Peyer's patch (tissue), 4 donors: ENCODE measurements at regions not wholly inside any gene's neighbourhood (a gene's known extent, or its start where the extent isn't known, plus 50 kb on each side); places are given as distances from the start of the nearest gene placed in this dataset.

ENCODE experiments used
- DNase-seq, 3 donors: peaks; one replicate each; pipeline ENCODE4 v3.0.0-alpha.2; 2017 to 2019
- H3K27ac ChIP-seq, 4 donors: fragments of 200-600 bp; sonication (generic); one replicate each; pipeline ENCODE4 v1.5.1; 2016 to 2019
- H3K27me3 ChIP-seq, 2 donors: fragments of 200-600 bp; sonication (generic); one replicate each; pipeline ENCODE4 v1.5.1; 2019
- H3K36me3 ChIP-seq, 3 donors: fragments of 200-600 bp; sonication (generic); one replicate each; pipeline ENCODE4 v1.5.1; 2016 to 2019
- H3K4me1 ChIP-seq, 4 donors: fragments of 200-600 bp; sonication (generic); one replicate each; pipeline ENCODE4 v1.5.1; 2016 to 2019
- H3K4me3 ChIP-seq, 4 donors: fragments of 200-600 bp; sonication (generic); 1 replicate in 3 of 4; 2 replicates in 1 of 4; pipeline ENCODE4 v1.5.1; 2016 to 2019; ENCODE audit warnings: mild to moderate bottlenecking in 1 of 4
- H3K9me3 ChIP-seq, 4 donors: fragments of 200-600 bp; sonication (generic); one replicate each; pipeline ENCODE4 v1.5.1; 2016 to 2019; ENCODE audit warnings: mild to moderate bottlenecking in 1 of 4
- POLR2A ChIP-seq, 2 donors: fragments of 450-650 bp; IDR thresholded peaks; one replicate each; pipeline ENCODE4 v1.5.1; 2017; ENCODE audit warnings: antibody characterized with exemption in 2 of 2, mild to moderate bottlenecking in 2 of 2, moderate library complexity in 2 of 2
- TF ChIP-seq, protein P1 (sequence below), 6 experiments: fragments of 450-650 bp in 4 of 6; fragments of 200-600 bp in 2 of 6; sonication (generic) in 1 of 6; IDR thresholded peaks; one replicate each; pipeline ENCODE4 v1.5.1; 2017 to 2019; ENCODE audit warnings: antibody characterized with exemption in 6 of 6, mild to moderate bottlenecking in 3 of 6, moderate library complexity in 1 of 6

DNA sequence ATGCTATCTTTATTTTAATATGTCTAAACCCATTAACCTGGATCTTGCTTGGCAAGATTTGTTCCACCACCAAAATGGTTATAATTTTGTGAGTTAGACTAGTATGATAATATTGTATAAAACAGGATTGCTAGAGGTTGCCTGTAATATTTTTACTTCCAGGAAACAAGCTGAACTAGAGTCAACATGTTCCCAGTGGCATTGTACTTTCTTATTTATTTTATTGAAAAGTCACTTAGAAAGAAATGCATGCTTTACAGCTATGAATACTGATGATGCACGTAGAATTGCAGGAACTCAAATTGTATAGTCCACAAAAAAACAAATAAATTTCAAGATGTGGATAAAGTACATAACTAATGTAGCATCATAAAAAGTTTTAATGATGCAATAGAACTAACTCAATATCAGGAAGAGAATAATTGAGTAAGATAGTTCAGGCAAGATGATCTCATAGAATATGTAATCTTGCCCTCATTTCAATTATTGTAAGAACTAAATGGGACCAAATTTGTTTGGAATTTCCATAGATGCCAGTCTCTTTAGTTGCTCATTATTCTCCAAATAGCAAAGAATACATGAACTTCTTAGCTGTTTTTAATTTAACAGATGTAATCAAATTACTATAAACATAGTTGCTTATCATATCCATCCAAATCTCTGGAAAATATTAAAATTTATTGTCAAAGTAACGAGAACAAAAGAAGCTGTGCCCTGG, 451.8 kb downstream of the COL12A1 start:
- H3K4me3 ChIP-seq, result no peak overlapping the region
- no peak overlapping the region for H3K27ac ChIP-seq
- H3K9me3 ChIP-seq, result no peaks in the 10 kb centered on the region
- no peaks in the 10 kb centered on the region for H3K36me3 ChIP-seq
- no peak for DNase-seq
- H3K4me1 ChIP-seq, result no peaks in the 10 kb centered on the region
- no peaks in the 10 kb centered on the region for H3K27me3 ChIP-seq
- TF ChIP-seq, protein P1, sequence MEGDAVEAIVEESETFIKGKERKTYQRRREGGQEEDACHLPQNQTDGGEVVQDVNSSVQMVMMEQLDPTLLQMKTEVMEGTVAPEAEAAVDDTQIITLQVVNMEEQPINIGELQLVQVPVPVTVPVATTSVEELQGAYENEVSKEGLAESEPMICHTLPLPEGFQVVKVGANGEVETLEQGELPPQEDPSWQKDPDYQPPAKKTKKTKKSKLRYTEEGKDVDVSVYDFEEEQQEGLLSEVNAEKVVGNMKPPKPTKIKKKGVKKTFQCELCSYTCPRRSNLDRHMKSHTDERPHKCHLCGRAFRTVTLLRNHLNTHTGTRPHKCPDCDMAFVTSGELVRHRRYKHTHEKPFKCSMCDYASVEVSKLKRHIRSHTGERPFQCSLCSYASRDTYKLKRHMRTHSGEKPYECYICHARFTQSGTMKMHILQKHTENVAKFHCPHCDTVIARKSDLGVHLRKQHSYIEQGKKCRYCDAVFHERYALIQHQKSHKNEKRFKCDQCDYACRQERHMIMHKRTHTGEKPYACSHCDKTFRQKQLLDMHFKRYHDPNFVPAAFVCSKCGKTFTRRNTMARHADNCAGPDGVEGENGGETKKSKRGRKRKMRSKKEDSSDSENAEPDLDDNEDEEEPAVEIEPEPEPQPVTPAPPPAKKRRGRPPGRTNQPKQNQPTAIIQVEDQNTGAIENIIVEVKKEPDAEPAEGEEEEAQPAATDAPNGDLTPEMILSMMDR (IDR thresholded peaks at IDR 0.05), result no peak
- no peak for TF ChIP-seq POLR2A (IDR thresholded peaks at IDR 0.05)

DNA sequence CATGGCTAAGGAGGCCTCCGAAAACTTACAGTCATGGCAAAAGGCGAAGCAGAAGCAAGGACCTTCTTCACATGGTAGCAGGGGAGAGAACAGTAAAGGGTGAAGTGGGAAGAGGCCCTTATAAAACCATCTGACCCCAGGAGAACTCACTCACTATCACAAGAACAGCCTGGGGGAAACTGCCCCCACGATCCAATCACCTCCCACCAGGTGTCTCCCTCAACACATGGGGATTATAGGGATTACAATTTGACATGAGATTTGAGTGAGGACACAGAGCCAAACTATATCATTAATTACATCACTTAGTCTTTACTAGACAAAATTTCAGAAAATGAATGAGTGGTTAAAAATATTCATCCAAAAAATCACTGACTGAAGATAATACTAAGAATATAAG, 453.6 kb downstream of the COL12A1 start:
- no peaks in the 10 kb centered on the region for H3K9me3 ChIP-seq
- no peaks in the 10 kb centered on the region for H3K4me1 ChIP-seq
- no peaks in the 10 kb centered on the region for H3K36me3 ChIP-seq
- H3K4me3 ChIP-seq, result no peak overlapping the region
- no peak for TF ChIP-seq POLR2A (IDR thresholded peaks at IDR 0.05)
- no peak for DNase-seq
- H3K27me3 ChIP-seq, result no peaks in the 10 kb centered on the region
- H3K27ac ChIP-seq, result no peak overlapping the region

DNA sequence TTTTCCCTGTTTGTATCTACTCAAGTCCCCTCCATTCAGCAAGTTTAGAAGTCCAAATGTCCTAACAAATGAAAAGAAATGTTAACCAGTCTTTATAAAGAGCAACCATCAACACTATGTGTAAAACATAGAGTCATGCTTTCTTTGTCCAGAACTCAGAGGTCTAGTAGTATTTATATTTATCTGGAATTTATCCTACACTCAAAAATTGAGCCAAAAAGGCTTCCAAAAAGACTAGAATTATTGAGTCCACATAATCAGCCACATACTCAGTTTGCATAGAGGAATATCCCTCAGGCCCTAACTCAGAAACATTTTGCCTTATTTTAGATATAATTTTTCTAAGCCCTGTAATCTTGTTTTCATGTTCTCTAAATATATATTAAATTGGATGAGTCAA, 455.0 kb downstream of the COL12A1 start:
- no peaks in the 10 kb centered on the region for H3K4me1 ChIP-seq
- TF ChIP-seq, protein P1 (IDR thresholded peaks at IDR 0.05), result no peak
- TF ChIP-seq POLR2A (IDR thresholded peaks at IDR 0.05), result no peak
- no peaks in the 10 kb centered on the region for H3K36me3 ChIP-seq
- no peak overlapping the region for H3K4me3 ChIP-seq
- no peaks in the 10 kb centered on the region for H3K9me3 ChIP-seq
- no peak for DNase-seq
- no peaks in the 10 kb centered on the region for H3K27me3 ChIP-seq
- no peak overlapping the region for H3K27ac ChIP-seq

DNA sequence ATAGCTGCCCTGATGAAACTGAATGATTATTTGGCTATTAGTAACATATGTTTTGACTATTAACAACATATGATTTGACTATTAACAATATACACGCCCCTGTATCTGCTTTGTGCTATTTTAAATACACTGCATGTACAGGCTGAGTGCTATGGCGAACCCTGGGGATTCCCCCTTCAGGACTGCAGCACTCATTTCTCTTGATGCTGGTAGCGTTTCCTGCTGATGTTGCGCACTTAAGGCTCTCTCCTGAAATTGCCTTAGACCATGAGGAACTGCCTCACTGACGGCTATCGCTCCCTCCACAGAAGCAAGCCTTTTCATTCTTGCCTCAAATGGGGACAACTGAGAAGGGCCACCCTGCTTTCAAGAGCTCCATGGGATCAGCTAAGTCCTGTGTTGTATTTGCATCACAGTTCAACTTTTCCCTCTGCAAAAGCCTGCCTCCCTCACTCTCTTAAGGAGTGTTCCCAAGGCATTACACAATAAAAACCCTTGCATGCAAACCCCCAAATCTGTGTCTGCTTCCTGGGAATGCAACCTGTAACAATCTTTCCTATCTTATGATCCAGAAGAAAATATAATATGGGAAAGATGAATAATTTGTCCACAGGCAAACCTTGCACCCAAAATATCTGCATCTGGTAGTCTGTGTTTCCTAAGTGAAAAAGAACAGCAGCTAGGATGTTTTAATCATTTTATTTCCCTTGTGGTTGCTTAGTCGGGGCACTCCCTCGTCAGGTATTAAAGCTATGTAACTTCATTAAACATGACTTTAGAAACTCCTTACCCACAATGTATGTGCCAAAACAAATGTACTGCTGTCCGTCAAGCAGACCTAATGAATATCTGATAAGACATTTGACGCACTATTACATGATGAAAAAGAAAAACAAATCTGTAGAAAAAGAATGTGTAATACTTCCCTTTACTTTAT, 456.4 kb downstream of the COL12A1 start:
- no peaks in the 10 kb centered on the region for H3K9me3 ChIP-seq
- no peak for TF ChIP-seq POLR2A (IDR thresholded peaks at IDR 0.05)
- TF ChIP-seq, protein P1 (IDR thresholded peaks at IDR 0.05), result no peak
- H3K36me3 ChIP-seq, result no peaks in the 10 kb centered on the region
- H3K27me3 ChIP-seq, result no peaks in the 10 kb centered on the region
- DNase-seq, result no peak
- H3K4me3 ChIP-seq, result no peak overlapping the region
- H3K4me1 ChIP-seq, result no peaks in the 10 kb centered on the region
- H3K27ac ChIP-seq, result no peak overlapping the region

DNA sequence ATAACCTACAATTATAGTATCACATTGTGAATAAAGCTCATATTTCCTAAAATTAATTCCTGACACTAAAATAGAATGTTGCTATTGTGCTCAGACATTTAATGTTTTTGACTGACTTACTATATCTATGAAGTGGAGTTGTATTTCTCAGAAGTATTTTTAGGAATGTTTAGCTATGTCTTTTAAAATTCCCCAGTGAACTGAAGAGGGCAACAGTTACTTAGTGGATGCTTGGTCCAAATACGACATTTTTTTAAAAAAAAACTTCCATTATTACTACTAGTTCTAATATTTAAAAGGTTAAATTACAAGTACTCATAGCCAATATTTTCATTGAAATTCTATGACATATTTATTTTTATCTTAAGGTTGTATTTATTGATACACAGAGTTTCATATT, 460.2 kb downstream of the COL12A1 start:
- Histone ChIP-seq H3K4me1 (no peaks in the 10 kb centered on the region), H3K4me3 (no peak overlapping the region), H3K36me3 (no peaks in the 10 kb centered on the region), H3K9me3 (no peaks in the 10 kb centered on the region), H3K27ac (no peak overlapping the region), H3K27me3 (no peaks in the 10 kb centered on the region)
- no peak for DNase-seq
- TF ChIP-seq POLR2A (IDR thresholded peaks at IDR 0.05), result no peak
- TF ChIP-seq, protein P1 (IDR thresholded peaks at IDR 0.05), result no peak
